Muscle layer of colon (tissue), 2 donors: ENCODE measurements at regions not wholly inside any gene's neighbourhood (a gene's known extent, or its start where the extent isn't known, plus 50 kb on each side); places are given as distances from the start of the nearest gene placed in this dataset.

Experiments used
- H3K27ac ChIP-seq: one replicate; pipeline ENCODE4 v1.7.0; 2013; ENCODE audit warnings: low read depth, mild to moderate bottlenecking, low read length, moderate library complexity
- H3K27me3 ChIP-seq, 2 donors: one replicate each; pipeline ENCODE4 v1.7.0; 2013; ENCODE audit warnings: low read length in 2 of 2, mild to moderate bottlenecking in 2 of 2; ENCODE audit not compliant: insufficient read depth in 2 of 2, control insufficient read depth in 1 of 2
- H3K36me3 ChIP-seq: one replicate; pipeline ENCODE4 v1.7.0; 2013; ENCODE audit warnings: mild to moderate bottlenecking, low read length; ENCODE audit not compliant: insufficient read depth
- H3K4me1 ChIP-seq: one replicate; pipeline ENCODE4 v1.7.0; 2013; ENCODE audit warnings: mild to moderate bottlenecking, low read length; ENCODE audit not compliant: insufficient read depth
- H3K4me3 ChIP-seq, 2 donors: one replicate each; pipeline ENCODE4 v1.7.0; 2013; ENCODE audit warnings: low read length in 2 of 2, low read depth in 1 of 2, mild to moderate bottlenecking in 1 of 2, moderate library complexity in 1 of 2
- H3K9ac ChIP-seq: one replicate; pipeline ENCODE4 v1.7.0; 2013; ENCODE audit warnings: low read length
- H3K9me3 ChIP-seq: one replicate; pipeline ENCODE4 v1.7.0; 2013; ENCODE audit warnings: mild to moderate bottlenecking, low read length
- donor health status: abdominal sarcoma.
- donor health status: Adenocarcinoma of cecum.

GRCh38 chr3:137207616-137208015 lies 249.8 kb downstream of the IL20RB start:
- Histone ChIP-seq H3K9me3 (no peaks in the 10 kb centered on the region), H3K27me3 (no peaks in the 10 kb centered on the region), H3K36me3 (no peaks in the 10 kb centered on the region), H3K27ac (no peak overlapping the region), H3K4me1 (peaks cover 14% of the 10 kb centered on the region), H3K9ac (no peak overlapping the region), H3K4me3 (no peak overlapping the region)

- Histone ChIP-seq H3K27ac (no peak overlapping the region), H3K36me3 (no peaks in the 10 kb centered on the region), H3K4me3 (no peak overlapping the region), H3K4me1 (no peaks in the 10 kb centered on the region), H3K9me3 (no peaks in the 10 kb centered on the region), H3K9ac (no peak overlapping the region), H3K27me3 (no peaks in the 10 kb centered on the region)
Measured at GRCh38 chr3:137217733-137218132, 259.9 kb downstream of the IL20RB start.

- no peak overlapping the region for H3K9ac ChIP-seq
- no peaks in the 10 kb centered on the region for H3K4me1 ChIP-seq
- no peak overlapping the region for H3K4me3 ChIP-seq
- no peaks in the 10 kb centered on the region for H3K36me3 ChIP-seq
- H3K9me3 ChIP-seq, result no peaks in the 10 kb centered on the region
- H3K27ac ChIP-seq, result no peak overlapping the region
- H3K27me3 ChIP-seq, result no peaks in the 10 kb centered on the region
Measured at GRCh38 chr3:137219801-137220445, 262.1 kb downstream of the IL20RB start.

- Histone ChIP-seq H3K27ac (no peak overlapping the region), H3K27me3 (no peaks in the 10 kb centered on the region), H3K4me3 (no peak overlapping the region), H3K9me3 (no peaks in the 10 kb centered on the region), H3K9ac (no peak overlapping the region), H3K4me1 (no peaks in the 10 kb centered on the region), H3K36me3 (no peaks in the 10 kb centered on the region)
Measured at GRCh38 chr3:137222736-137223225, 265.0 kb downstream of the IL20RB start.

- Histone ChIP-seq H3K9ac (no peak overlapping the region), H3K36me3 (no peaks in the 10 kb centered on the region), H3K27ac (no peak overlapping the region), H3K27me3 (no peaks in the 10 kb centered on the region), H3K4me3 (no peak overlapping the region), H3K9me3 (no peaks in the 10 kb centered on the region), H3K4me1 (no peaks in the 10 kb centered on the region)
Measured at GRCh38 chr3:137224464-137224863, 266.7 kb downstream of the IL20RB start.

GRCh38 chr3:137242836-137243400 lies 285.1 kb downstream of the IL20RB start:
- no peak overlapping the region for H3K9ac ChIP-seq
- no peaks in the 10 kb centered on the region for H3K9me3 ChIP-seq
- H3K27me3 ChIP-seq, result no peaks in the 10 kb centered on the region
- H3K27ac ChIP-seq, result no peak overlapping the region
- no peaks in the 10 kb centered on the region for H3K4me1 ChIP-seq
- H3K36me3 ChIP-seq, result no peaks in the 10 kb centered on the region
- no peak overlapping the region for H3K4me3 ChIP-seq

GRCh38 chr3:137246491-137246890 lies 288.7 kb downstream of the IL20RB start:
- Histone ChIP-seq H3K9ac (no peak overlapping the region), H3K9me3 (peaks cover 4% of the 10 kb centered on the region), H3K27me3 (no peaks in the 10 kb centered on the region), H3K36me3 (no peaks in the 10 kb centered on the region), H3K27ac (no peak overlapping the region), H3K4me1 (no peaks in the 10 kb centered on the region), H3K4me3 (no peak overlapping the region)

- H3K4me3 ChIP-seq, result no peak overlapping the region
- H3K9ac ChIP-seq, result no peak overlapping the region
- peaks cover 12% of the 10 kb centered on the region for H3K9me3 ChIP-seq
- H3K27ac ChIP-seq, result no peak overlapping the region
- no peaks in the 10 kb centered on the region for H3K36me3 ChIP-seq
- H3K27me3 ChIP-seq, result no peaks in the 10 kb centered on the region
- no peaks in the 10 kb centered on the region for H3K4me1 ChIP-seq
Measured at GRCh38 chr3:137249311-137249940, 291.6 kb downstream of the IL20RB start.

GRCh38 chr3:137259089-137259488 lies 301.3 kb downstream of the IL20RB start:
- no peaks in the 10 kb centered on the region for H3K4me1 ChIP-seq
- H3K27me3 ChIP-seq, result no peaks in the 10 kb centered on the region
- no peaks in the 10 kb centered on the region for H3K36me3 ChIP-seq
- H3K4me3 ChIP-seq, result no peak overlapping the region
- no peak overlapping the region for H3K9ac ChIP-seq
- H3K9me3 ChIP-seq, result no peaks in the 10 kb centered on the region
- no peak overlapping the region for H3K27ac ChIP-seq

GRCh38 chr3:137259701-137260100 lies 301.9 kb downstream of the IL20RB start:
- H3K27me3 ChIP-seq, result no peaks in the 10 kb centered on the region
- H3K9ac ChIP-seq, result no peak overlapping the region
- no peaks in the 10 kb centered on the region for H3K36me3 ChIP-seq
- no peak overlapping the region for H3K27ac ChIP-seq
- no peak overlapping the region for H3K4me3 ChIP-seq
- no peaks in the 10 kb centered on the region for H3K4me1 ChIP-seq
- no peaks in the 10 kb centered on the region for H3K9me3 ChIP-seq

- no peak overlapping the region for H3K27ac ChIP-seq
- no peaks in the 10 kb centered on the region for H3K4me1 ChIP-seq
- no peak overlapping the region for H3K9ac ChIP-seq
- no peaks in the 10 kb centered on the region for H3K36me3 ChIP-seq
- no peaks in the 10 kb centered on the region for H3K27me3 ChIP-seq
- H3K9me3 ChIP-seq, result no peaks in the 10 kb centered on the region
- H3K4me3 ChIP-seq, result no peak overlapping the region
Measured at GRCh38 chr3:137264071-137264820, 306.5 kb downstream of the IL20RB start.
